ENCODE measurements at regions not wholly inside any gene's neighbourhood (a gene's known extent, or its start where the extent isn't known, plus 50 kb on each side); places are given as distances from the start of the nearest gene placed in this dataset.
"Not testable (repeated sequence)": the region's sequence is repeated elsewhere in the genome, so short reads cannot be mapped to it uniquely, and the experiment has no call there.

GRCh38 chr13:78045916-78046315 lies 127.3 kb upstream of the EDNRB start:
- no peak overlapping the region for H3K4me3 ChIP-seq (replicated peaks in 1 of 4; ENCODE audit: control extremely low read depth in 1 of 4, insufficient read depth in 1 of 4, low read depth in 3 of 4, low read length in 4 of 4)
- no peak overlapping the region for H3K27ac ChIP-seq (ENCODE audit: insufficient read depth, low read length)
- no peak overlapping the region for H3K9ac ChIP-seq (ENCODE audit: insufficient read depth, low read length)
- H2AFZ ChIP-seq (ENCODE audit: low read length), result no peak overlapping the region
- H3K79me2 ChIP-seq (ENCODE audit: control insufficient read depth, insufficient read depth, low read length), result no peaks in the 10 kb centered on the region
- H4K20me1 ChIP-seq (ENCODE audit: control insufficient read depth, extremely low read depth, insufficient read depth, low read length), result no peaks in the 10 kb centered on the region
- no peak for DNase-seq (ENCODE audit: low read depth in 2 of 2)
- H3K27me3 ChIP-seq (ENCODE audit: control insufficient read depth, insufficient read depth, low read length), result no peaks in the 10 kb centered on the region
- H3K9me3 ChIP-seq (ENCODE audit: control insufficient read depth, insufficient read depth, low read depth, low read length), result no peaks in the 10 kb centered on the region
- no peaks in the 10 kb centered on the region for H3K4me1 ChIP-seq (ENCODE audit: control insufficient read depth, extremely low read depth, insufficient read depth, low read length)
- H3K4me2 ChIP-seq (ENCODE audit: extremely low read depth, insufficient read depth, low read length), result no peak overlapping the region
- TF ChIP-seq EZH2 (IDR thresholded peaks at IDR 0.05; ENCODE audit: low read length, missing control alignments) (no peak), CTCF (conservative IDR thresholded peaks at IDR 0.05 in 1 of 2, IDR thresholded peaks at IDR 0.05 in 1 of 2; ENCODE audit: low read depth in 1 of 2, low read length in 2 of 2) (no peak)
- no peaks in the 10 kb centered on the region for H3K36me3 ChIP-seq (ENCODE audit: control insufficient read depth, insufficient read depth, low read length)

- not testable (repeated sequence) for DNase-seq (ENCODE audit: low read depth in 2 of 2); H3K4me2 ChIP-seq (ENCODE audit: extremely low read depth, insufficient read depth, low read length); H4K20me1 ChIP-seq (ENCODE audit: control insufficient read depth, extremely low read depth, insufficient read depth, low read length); H3K9me3 ChIP-seq (ENCODE audit: control insufficient read depth, insufficient read depth, low read depth, low read length); H2AFZ ChIP-seq (ENCODE audit: low read length); H3K4me3 ChIP-seq (replicated peaks in 1 of 4; ENCODE audit: control extremely low read depth in 1 of 4, insufficient read depth in 1 of 4, low read depth in 3 of 4, low read length in 4 of 4); H3K27me3 ChIP-seq (ENCODE audit: control insufficient read depth, insufficient read depth, low read length); H3K9ac ChIP-seq (ENCODE audit: insufficient read depth, low read length); H3K36me3 ChIP-seq (ENCODE audit: control insufficient read depth, insufficient read depth, low read length); H3K4me1 ChIP-seq (ENCODE audit: control insufficient read depth, extremely low read depth, insufficient read depth, low read length); H3K27ac ChIP-seq (ENCODE audit: insufficient read depth, low read length); H3K79me2 ChIP-seq (ENCODE audit: control insufficient read depth, insufficient read depth, low read length)
Observed at GRCh38 chr13:78041366-78041765, 122.7 kb upstream of the EDNRB start.

- no peak overlapping the region for H3K4me3 ChIP-seq (replicated peaks in 1 of 4; ENCODE audit: control extremely low read depth in 1 of 4, insufficient read depth in 1 of 4, low read depth in 3 of 4, low read length in 4 of 4)
- no peak for TF ChIP-seq CTCF (conservative IDR thresholded peaks at IDR 0.05 in 1 of 2, IDR thresholded peaks at IDR 0.05 in 1 of 2; ENCODE audit: low read depth in 1 of 2, low read length in 2 of 2)
- no peak for TF ChIP-seq EZH2 (IDR thresholded peaks at IDR 0.05; ENCODE audit: low read length, missing control alignments)
- no peaks in the 10 kb centered on the region for H3K9me3 ChIP-seq (ENCODE audit: control insufficient read depth, insufficient read depth, low read depth, low read length)
- DNase-seq (ENCODE audit: low read depth in 2 of 2), result no peak
- no peak overlapping the region for H3K9ac ChIP-seq (ENCODE audit: insufficient read depth, low read length)
- H3K27me3 ChIP-seq (ENCODE audit: control insufficient read depth, insufficient read depth, low read length), result no peaks in the 10 kb centered on the region
- no peaks in the 10 kb centered on the region for H4K20me1 ChIP-seq (ENCODE audit: control insufficient read depth, extremely low read depth, insufficient read depth, low read length)
- H3K36me3 ChIP-seq (ENCODE audit: control insufficient read depth, insufficient read depth, low read length), result no peaks in the 10 kb centered on the region
- H3K4me1 ChIP-seq (ENCODE audit: control insufficient read depth, extremely low read depth, insufficient read depth, low read length), result no peaks in the 10 kb centered on the region
- H2AFZ ChIP-seq (ENCODE audit: low read length), result no peak overlapping the region
- H3K27ac ChIP-seq (ENCODE audit: insufficient read depth, low read length), result no peak overlapping the region
- no peak overlapping the region for H3K4me2 ChIP-seq (ENCODE audit: extremely low read depth, insufficient read depth, low read length)
- H3K79me2 ChIP-seq (ENCODE audit: control insufficient read depth, insufficient read depth, low read length), result no peaks in the 10 kb centered on the region
Observed at GRCh38 chr13:78040205-78040830, 121.7 kb upstream of the EDNRB start.

All from fibroblast of lung (primary cell).